LHCN-M2 (cell line): ENCODE measurements at regions not wholly inside any gene's neighbourhood (a gene's known extent, or its start where the extent isn't known, plus 50 kb on each side); places are given as distances from the start of the nearest gene placed in this dataset.

Experiments
- DNase-seq: peaks from one replicate; pipeline ENCODE4 v3.0.0-alpha.2; 2012; ENCODE audit warnings: low read depth

DNA sequence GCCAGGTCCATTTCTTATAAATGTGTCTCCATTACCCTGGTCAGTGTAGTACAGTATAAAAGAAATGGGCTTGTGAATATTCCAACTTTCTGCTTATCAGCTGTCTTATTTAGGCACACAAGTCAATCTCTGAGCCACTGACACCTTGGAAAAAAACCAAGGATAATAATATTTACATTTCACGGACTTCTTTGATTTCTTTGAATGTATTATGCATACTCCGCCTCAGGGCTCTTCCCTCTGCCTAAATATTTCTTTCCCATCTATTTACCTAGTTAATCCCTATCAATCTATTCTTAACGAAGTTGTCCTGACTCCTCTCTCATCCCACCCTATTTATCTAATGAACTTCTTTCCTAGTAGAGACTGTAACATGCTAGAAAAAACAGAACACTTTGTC lies 253.8 kb downstream of the CRPPA start:
- no peak for DNase-seq

DNA sequence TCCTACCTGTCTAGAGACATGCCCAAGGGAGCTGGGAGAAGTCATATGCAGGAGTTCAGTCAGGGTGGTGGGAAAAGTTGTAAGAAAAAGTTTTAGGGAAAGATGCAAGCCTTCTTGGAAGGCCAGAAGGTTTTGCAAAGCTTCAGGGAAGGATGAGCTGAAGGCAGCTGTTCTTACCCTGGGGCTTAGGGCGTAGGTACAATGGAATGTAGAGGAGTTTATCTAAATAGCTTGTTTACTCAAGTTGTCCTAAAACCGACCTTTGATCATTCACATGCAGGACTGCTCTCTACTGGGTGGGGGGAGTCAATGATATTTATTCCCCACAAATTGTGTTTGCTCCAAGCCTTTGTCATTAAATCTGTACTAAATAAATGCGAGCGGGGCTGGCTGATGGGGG lies 277.0 kb downstream of the CRPPA start:
- no peak for DNase-seq

DNA sequence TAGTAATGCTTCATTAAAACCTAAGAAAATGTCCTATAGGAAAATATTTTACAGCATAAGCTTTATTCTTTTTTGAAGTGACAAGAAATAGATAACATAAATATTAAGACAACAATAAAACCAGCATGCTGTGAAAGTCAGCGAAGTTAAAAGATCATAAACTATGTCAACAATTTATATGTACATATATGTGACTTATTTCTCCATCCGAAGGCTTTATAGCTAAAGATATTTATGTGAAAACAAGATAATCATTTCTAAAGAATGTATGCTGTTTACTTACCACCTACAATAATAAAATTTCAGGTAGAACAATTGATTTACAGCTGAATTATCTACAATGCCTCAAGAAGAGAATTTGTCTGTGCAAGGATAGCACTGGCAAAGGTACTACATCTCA lies 283.4 kb downstream of the CRPPA start:
- DNase-seq, result no peak

GRCh38 chr7:16136896-16137295 lies 284.4 kb downstream of the CRPPA start:
- DNase-seq, result peak; percentile 43

- DNase-seq, result no peak
These were observed 285.7 kb downstream of the CRPPA start for GRCh38 chr7:16135658-16136057.

GRCh38 chr7:16130111-16131110 lies 290.9 kb downstream of the CRPPA start:
- peak; percentile 69 for DNase-seq

DNA sequence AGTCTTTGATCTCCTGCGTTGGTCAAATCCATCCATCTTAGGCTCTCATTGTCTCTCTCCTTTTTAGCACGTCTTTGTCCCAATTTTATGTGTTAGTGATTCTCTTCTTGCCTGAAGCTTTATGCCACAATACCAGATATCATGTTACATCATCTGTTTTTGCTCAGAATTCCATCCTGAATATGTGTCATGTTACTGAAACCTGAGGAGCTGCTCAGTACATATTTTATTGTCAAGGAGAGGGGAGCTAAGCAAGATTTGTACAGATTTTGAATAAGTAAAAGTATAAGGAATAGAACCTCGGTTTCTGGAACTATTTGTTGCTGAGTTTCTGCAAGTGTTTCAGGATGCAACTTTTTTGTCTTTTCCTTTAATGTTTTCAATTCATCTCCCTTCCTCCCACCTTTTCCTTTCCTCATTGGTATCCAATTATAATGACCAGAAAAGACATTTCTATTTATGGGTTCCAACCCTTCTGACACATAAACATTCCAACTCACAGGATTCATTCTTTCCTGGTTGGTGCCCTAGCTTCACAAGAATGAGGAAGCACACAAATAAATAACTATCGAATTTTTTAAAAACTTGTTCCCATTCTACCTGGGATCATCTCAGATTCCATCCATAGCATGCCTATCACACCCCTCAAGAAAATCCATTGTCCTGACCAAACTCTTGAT lies 291.8 kb downstream of the CRPPA start:
- peak; percentile 97 for DNase-seq

DNA sequence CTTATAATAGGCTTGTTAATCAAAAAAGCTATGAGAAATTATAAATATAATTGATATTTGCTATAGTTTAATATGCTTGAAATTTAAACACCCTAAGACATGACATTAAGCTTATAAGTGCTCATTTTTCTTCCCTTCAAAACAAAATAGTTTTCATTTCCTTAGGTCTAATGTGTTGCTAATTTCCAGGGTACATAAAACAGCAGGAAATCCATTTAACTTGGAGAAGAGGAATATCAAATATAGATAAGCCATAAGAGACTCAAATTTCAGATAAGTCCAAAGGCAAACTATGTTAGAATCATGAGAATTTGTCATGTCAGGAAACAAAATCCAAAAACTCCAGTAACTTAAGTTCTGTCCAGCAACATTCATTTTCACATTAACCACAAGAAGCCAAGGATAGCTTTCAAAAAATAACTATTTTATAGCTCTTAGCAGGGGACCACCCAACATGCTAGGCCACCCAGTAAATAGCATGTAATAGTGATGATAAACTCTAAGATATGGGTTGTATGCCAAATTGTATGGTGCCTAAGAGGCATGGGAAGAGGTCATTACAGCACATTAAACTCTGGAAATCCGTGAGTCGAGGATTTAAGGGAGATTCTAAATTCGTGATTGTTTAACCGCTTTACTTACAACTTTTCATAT lies 298.1 kb downstream of the CRPPA start:
- DNase-seq, result no peak

- no peak for DNase-seq
These were observed 299.4 kb downstream of the CRPPA start for GRCh38 chr7:16121876-16122390.

GRCh38 chr7:16115374-16115773 lies 306.0 kb downstream of the CRPPA start:
- no peak for DNase-seq

- peak; percentile 48 for DNase-seq
These were observed 306.7 kb downstream of the CRPPA start for GRCh38 chr7:16114633-16115032.

DNA sequence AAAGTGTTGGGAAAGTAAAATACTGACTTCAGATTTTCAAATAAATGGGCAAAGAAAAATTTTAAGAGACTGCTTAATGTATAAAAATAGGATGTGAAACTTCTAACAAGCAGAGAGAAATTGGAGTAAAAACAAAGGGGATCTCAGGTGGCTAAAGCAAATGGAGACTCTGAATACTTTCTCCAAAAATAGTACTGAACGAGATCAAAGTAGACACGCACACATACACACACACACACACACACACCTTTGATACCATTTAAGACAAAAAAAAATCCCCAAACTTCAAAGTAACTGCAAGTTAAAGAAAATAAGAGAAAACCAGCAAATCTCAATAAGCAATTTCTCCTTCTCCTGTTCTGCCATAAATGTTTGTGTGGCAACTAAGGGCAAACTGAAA lies 307.3 kb downstream of the CRPPA start:
- DNase-seq, result no peak

- no peak for DNase-seq
These were observed 308.3 kb downstream of the CRPPA start for GRCh38 chr7:16113058-16113457.

DNA sequence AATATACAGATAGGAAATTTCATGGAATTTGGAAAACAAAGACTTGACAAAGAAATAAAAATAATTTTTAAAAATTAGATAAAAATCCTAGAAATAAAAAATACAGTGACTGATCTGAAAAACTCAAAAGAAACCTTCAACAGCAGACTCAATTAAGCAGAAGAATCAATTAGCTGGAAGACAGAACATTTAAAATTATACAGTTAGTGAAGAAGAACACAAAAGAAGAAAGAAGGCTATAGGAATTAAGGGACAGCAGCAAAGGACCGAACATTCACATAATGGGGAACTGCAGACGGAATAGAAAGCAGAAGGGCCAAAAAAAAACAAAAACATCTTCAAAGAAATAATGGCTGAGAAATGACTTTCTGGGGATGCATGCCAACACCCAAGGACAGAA lies 314.5 kb downstream of the CRPPA start:
- no peak for DNase-seq

GRCh38 chr7:16106300-16106699 lies 315.0 kb downstream of the CRPPA start:
- DNase-seq, result peak; percentile 11

DNA sequence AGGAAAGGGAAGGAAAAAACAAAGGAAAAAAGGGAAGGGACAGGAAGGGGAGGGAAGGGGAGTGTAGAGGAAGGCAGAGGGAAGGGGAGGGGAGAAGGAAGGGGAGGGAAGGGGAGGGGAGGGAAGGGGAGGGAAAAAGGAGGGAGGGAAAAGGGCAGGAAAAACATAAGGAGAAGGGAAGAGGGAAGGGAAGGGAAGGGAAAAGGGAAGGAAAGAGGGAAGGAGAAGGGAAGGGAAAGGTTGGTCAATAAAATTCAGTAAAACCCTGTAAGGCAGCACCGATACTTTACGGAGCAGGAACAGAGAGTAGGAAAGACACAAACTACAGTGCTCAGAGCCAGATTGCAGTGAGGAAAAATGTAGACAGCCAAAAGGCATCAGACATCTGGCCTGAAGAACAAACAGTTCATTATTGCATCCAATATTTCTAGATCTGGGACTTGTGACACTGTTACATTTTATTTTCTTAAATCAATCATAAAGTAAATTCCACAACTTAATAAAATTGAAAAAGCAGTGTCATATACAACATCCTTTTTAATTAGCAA lies 322.0 kb downstream of the CRPPA start:
- no peak for DNase-seq

- DNase-seq, result peak; percentile 35
These were observed 322.7 kb downstream of the CRPPA start for GRCh38 chr7:16098585-16099179.

- no peak for DNase-seq
These were observed 323.3 kb downstream of the CRPPA start for GRCh38 chr7:16098058-16098457.

DNA sequence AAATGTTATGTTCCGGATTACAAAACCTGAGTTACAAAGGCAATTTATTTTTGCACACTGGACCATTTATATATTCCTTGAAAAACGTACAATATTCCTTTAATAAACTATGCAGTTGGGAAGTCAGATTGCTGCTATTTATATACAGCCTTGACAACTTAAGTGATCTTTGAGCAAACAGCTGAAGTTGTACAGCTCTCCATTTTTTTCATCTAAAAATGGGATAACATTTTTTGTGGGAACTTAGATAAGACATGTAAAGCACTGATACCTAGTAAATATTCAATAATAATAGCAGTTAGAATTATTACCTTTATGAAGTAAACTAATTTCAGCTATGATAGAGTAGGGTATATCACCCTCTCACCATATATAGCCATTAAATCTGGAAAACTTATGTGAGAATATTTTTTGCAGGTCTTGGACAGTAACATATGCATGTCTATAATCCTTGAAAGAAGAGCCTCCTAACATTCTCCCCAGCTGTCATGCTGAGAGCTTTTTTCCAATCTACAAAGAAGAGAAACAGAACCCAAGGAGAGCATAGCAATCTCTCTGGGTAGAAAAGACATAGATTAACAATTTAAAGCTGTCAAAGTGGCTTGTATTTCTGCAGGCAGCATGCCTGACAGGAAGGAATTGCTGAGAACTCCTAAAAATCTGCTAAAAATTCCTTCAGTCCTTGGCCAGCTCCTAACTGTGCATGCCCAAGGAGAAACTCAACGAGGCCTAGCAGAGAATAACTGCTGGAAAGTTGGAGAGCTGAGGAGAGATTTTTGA lies 326.0 kb downstream of the CRPPA start:
- DNase-seq, result no peak

DNA sequence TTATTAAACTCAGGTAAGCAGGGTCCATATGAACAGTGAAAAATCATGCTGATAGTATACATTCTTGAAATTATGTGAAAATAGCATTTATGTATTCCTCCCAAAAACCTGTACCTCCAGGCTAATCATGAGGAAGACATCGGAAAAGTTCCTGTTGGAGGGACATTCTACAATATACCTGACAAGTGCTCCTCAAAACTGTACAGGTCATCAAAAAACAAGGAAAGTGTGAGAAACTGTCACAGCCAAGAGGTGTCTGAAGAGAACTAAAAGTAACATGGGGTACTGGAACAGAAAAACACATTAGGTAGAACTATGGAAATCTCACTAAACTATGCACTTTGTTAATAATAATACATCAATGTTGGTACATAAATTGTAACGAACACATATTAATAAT lies 326.7 kb downstream of the CRPPA start:
- DNase-seq, result no peak

DNA sequence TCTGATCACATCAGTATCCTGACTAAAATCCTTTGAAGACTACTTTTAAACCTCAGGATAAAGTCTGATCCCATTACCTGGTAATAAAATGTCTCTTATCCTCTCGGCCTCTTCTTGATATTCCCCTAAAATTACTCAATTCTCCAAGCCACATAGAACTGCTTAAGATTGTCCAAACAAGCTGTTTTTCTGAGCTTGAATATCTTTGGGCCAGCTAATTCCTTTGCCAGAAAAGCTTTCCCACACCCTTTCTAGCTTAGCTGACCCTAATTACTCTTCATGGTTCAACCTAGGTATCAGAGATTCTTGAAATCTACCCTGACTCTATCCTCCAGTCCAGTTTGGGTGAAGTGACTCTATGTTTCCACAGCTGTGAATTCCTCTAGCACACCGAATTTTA lies 328.6 kb downstream of the CRPPA start:
- no peak for DNase-seq
